SH-SY5Y (cell line): ENCODE measurements at regions not wholly inside any gene's neighbourhood (a gene's known extent, or its start where the extent isn't known, plus 50 kb on each side); places are given as distances from the start of the nearest gene placed in this dataset.

Experiments
- GATA2 ChIP-seq: IDR thresholded peaks from 2 replicates; pipeline ENCODE4 v1.6.1; 2011; ENCODE audit warnings: mild to moderate bottlenecking, low read depth, low read length
- GATA3 ChIP-seq: IDR thresholded peaks from 2 replicates; pipeline ENCODE4 v1.6.1; 2011; ENCODE audit warnings: low read depth, mild to moderate bottlenecking, low read length, moderate library complexity

GRCh38 chr3:166307756-166308350 is 470.6 kb upstream of the BCHE start:
- TF ChIP-seq GATA2 (no peak), GATA3 (no peak)
